HG03066 (cell line): ENCODE measurements at regions not wholly inside any gene's neighbourhood (a gene's known extent, or its start where the extent isn't known, plus 50 kb on each side); places are given as distances from the start of the nearest gene placed in this dataset.
A peak's percentile ranks its signal among the peaks of the same experiment; 100 is the strongest.
"Not testable (repeated sequence)": the region's sequence is repeated elsewhere in the genome, so short reads cannot be mapped to it uniquely, and the experiment has no call there.

Experiments
- ATAC-seq: cut with Tn5 transposase; IDR thresholded peaks from one replicate; pipeline ENCODE4 v1.9.1; 2021; ENCODE audit warnings: low read depth; ENCODE audit not compliant: unreplicated experiment

DNA sequence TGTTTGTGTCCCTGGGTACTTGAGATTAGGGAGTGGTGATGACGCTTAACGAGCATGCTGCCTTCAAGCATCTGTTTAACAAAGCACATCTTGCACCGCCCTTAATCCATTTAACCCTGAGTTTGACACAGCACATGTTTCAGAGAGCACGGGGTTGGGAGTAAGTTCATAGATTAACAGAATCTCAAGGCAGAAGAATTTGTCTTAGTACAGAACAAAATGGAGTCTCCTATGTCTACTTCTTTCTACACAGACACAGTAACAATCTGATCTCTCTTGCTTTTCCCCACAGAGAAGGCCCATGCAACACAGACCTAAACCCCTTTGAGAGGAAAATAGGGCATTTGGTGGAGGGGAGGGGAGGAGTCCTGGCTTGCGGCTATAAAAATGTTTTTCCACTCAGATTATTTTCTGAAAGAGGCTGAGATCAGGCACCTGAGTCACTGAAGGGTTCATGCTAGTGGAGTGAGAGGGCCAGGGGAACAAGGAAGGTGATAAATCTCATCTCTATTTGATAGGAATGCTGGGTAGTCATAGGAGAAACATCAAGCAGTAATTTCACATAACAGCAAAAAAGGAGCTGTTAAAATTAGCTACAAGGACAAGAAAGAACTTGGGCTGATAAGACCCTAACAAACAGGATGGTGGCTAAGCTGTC lies 136.9 kb downstream of the OR2B2 start:
- not testable (repeated sequence) for ATAC-seq

DNA sequence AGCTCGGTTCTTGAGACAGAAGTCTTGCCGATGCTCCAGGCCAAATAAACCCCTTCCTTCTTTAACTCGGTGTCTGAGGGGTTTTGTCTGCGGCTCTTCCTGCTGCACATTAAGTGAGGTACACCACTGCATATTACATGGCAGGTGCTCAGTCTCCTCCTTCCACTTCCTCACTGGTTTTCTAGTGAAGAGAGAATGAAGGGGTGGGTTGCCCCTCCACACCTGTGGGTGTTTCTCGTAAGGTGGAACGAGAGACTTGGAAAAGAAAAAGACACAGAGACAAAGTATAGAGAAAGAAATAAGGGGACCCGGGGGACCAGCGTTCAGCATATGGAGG lies 138.0 kb downstream of the OR2B2 start:
- not testable (repeated sequence) for ATAC-seq

DNA sequence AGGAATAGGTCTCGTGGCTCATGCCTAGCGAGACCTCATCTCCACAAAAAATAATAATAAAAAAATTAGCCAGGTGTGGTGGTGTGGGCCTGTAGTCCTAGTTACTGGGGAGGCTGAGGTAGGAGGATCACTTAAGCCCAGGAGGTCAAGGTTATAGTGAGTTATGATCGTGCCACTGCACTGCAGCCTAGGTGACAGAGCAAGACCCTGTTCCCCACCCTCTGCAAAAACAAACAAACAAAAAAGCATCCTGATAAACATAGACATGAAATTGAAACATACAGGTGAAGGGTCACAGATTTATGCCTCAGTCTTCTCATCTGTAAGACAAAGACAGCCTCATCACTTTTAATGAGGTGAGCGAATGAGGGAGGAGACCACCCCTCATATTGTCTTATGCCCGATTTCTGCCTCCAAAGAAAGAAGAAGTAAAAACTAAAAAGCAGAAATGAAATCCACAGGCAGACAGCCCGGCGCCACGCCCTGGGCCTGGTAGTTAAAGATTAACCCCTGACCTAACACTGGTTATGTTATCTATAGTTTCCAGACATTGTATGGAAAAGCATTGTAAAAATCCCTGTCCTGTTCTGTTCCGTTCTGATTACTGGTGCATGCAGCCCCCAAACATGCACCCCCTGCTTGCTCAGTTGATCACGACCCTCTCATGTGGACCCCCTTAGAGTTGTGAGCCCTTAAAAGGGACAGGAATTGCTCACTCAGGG lies 138.5 kb downstream of the OR2B2 start:
- not testable (repeated sequence) for ATAC-seq

DNA sequence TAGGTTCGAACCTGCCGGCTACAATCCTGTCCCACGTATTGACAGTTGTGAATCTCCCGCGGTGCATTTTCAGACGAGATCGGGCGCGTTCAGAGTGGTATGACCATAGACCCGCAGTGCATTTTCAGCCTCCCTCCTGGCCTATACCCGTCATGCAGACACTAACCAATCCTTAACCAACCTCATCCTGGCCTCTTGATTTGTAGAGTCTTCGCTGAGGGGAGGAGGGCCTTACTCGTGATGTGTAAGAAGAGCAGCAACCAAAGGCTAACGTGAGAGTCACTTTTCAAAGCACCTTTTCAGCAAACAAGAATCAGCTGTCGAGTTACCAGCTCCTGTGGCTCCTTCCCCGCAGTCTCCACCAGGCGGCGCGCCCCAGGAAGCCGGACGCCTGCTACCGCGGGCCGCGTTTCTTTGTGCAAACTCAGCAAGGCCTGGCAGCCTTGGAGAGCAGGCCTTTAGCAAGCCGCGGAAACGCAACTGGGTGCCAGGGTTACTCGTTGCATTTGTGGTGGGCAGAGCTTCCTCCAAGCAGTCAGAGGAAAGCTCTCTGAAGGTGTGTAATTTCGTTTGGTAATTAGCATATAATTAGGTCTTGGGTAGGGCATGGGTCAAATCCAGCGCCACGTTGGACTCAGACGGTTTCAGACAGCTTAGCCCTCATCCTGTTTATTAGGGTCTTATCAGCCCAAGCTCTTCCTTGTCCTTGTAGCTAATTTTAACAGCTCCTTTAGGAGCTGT lies 139.8 kb downstream of the OR2B2 start:
- ATAC-seq: no peak

DNA sequence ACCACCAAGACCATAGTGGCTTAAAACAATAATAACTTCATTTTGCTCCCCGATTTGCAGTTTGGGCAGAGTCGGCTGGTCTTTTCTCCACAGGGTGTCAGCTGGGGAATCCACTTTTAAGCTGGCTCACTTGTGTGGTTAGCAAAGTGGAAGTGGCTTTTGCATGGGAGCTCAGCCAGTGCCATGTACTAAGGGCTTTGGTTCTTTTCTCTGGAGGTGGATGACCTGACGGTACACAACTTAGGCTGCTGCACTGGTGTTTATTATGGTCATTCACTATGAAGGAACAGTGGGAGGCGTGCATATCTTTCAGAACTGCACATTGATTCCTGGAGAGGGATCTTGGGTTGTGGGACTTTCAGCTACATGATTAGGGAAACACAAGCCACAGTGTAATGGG lies 141.0 kb downstream of the OR2B2 start:
- ATAC-seq: no peak

DNA sequence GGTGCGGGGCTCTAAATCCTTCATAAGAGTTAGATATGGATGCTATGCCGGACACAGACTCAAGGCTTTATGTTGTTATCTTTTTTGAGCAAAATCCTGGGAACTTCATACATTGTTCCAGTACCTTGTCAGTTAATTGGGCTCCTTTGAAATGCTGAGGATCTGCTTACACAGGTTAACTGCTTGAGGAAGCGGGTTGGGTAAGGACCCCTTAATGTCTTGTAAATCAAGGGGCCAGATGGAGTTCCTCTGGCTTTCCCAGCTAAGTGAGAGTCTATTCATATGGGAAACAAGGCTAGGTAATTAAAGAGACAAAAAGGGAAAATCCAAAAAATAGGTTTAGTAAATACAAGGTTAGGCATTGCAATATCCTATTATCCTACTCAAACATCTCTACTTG lies 141.5 kb downstream of the OR2B2 start:
- ATAC-seq: no peak

DNA sequence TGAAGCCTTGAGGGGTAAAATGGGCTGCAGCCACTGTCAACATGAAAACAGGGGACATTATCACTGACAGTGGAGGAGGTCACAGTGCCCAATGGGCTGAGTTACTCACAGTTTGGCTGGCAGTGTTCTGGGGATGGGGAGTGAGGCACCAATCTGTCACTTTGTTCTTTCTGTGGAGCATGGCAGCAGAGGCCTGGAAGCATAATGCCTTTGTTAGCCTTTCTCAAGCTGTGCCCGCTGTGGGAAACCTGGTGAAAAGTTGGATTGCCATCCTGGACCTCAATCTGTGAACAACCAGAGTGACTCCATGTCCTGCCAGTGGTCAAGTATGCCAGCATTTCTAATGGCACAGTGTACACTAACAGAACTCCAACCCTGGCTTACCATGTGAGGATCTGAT lies 143.6 kb downstream of the OR2B2 start:
- no peak for ATAC-seq

DNA sequence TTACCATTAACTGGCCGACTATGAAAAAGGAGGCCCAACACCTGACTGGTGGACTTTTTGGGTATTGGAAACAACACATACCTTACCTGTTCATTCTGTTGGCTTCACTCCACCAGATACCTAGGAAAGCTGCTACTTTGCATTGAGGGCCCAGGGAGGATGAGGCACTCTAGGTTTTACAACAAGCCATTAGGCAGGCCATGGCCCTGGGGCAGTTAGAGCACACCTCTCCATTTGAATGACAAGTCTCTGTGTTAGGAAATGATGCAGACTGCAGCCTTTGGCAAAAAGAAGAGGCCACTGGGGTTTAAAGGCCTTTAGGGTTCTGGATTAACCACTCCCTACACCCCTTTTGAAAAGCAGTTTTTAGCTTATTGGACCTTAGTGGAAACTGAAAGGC lies 144.3 kb downstream of the OR2B2 start:
- ATAC-seq: no peak

DNA sequence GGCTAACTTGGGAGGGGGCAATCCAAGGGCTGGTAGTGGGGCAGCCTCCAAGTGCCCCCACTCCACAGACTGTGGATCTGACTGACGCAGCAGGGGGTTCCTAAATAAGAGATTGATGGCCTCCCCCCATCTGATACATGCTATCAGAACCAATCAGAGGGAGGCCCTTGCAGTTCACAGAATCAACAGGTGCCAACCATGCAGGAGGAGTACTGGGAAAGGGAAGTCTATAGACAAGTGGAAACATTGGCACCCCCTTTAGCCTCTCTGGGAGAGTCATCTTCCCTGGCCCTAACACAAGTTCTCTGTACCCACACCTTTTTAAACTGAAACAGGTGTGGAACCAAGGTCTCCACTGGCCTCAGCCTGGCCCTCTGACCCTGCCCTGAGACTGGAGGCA lies 145.8 kb downstream of the OR2B2 start:
- ATAC-seq: no peak

DNA sequence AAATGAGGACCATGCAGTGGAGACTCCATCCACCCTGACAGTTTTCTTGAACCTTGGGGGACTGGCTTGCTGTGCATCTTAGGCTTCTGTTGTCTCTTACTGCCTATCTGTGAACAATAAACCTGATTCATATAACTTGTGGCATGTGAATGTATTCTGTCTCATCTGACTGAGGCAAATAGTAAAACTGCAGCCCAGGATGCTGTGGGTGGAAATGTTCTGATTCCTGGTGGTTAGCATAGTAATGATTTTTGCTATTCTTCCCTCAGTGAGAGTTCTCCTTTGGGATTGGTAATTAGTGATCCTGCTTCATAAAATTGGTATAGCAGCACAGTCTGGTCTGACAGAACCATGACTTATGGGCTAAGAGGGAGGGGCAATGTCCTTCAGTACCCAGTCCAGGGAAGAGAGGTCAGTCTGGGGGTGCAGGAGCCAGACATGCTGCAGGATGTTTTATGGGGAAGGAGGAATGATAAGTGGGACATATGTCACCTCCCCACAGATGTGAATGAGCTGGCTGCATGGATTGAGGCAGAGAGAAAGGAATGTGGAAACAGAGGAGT lies 147.1 kb downstream of the OR2B2 start:
- no peak for ATAC-seq

DNA sequence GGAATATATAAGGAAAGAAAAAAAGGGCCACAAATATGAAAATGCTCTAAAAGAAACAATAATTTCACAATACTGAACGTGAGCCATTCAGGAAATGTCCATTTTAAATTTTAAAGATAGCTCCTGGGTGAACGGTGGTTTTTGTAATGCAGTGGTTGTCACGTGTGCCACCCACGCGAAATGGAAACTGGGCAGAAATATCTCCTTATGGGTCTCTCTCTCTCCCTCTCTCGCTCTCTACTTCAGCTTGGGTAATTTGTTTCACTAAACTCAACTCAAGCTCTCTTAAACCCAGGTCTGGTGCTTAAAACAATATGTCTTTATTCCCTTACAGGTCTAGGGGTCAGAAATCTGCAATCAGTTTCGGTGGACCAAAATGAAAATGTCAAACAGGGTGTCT lies 150.8 kb downstream of the OR2B2 start:
- ATAC-seq: no peak

DNA sequence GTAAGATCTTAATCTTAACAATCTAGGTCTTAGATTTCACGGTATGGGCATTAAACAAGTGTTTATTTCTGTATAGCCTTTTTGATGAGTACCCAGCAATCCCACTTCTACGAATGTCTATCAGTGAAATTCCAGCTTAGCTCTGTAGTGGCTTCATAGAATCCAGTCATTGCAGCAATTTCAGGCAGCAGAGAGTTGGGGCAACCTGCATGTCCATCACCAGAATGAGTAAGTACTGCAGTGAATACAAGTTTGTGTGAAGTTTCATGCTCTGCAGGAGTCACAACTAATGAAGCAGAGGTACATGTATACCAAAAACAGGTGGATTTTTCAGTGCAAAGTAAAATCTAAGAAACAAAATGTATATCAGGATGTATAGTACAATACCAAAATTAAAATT lies 151.7 kb downstream of the OR2B2 start:
- no peak for ATAC-seq

DNA sequence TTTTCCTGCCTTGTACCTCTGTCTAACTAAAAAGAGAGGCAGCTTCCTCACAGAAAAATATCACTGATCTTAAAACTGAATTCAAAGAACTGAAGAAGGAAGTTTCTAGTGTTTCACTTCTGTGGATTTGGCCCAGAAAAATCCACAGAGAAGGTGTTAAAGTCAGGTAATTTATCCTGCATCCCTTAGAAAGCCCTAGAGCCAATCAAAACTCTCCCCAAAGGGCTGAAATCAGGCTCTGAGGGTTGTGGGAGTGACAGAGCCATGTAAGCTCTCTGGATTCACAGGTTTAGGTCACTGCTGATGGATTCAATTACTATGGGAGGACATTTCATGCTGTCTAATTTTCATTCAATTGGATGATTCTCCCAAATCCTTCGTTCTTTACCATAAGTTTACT lies 152.3 kb downstream of the OR2B2 start:
- no peak for ATAC-seq

DNA sequence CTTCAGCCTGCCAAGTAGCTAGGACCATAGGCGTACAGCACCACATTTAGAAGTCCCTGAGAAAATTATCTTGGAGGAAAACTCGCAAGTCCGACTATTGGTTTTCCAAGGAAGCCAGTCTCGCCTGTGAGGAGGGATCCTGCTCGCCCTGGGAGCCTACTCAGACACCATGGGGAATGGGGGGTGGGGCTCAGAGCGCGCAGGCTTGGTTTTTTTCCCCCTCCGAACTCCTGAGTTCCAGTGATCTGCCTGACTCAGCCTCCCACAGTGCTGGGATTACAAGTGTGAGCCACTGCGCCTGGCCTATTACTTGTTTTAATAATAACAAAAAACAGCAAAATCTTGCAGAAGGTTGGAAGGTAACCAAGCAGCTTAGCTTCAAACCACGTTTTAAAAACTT lies 153.7 kb downstream of the OR2B2 start:
- no peak for ATAC-seq

DNA sequence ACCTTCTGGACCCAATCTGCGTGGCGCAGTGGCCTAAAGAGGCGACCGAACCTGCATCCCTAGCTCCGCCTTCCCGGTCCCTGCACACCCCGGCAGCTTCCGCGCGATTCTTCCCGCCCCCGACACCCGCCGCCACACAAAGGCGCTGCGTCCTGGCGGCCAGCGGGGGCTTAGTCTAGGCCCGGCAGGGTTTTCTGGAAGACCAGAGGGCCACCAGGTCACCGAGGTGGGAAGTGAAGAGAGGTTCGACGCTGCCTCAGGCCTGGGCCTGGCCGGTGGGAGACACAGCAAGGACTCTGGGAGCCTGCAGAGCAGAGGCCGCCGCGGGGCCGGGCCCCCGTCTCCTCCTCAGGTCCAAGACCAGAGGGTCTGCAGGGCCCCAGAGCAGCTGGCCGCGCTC lies 154.9 kb downstream of the OR2B2 start:
- no peak for ATAC-seq

DNA sequence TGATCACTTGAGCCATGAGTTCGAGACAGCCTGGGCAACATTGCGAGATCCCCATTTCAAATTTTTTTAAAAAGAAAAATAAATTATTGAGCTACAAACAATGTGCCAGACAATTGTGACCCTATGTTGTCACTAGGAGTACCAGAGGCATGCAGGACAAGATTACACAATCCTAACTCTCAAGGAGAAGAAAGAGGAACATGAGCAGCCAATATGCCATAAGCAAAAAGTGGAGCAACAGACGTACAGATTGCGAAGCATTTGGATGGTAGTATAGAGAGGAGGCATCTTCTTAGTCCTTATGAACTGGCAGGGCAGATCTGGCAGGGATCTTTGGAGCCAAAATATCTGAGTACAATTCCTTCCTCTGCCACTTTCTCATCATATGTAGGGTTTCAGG lies 156.4 kb downstream of the OR2B2 start:
- ATAC-seq: no peak

DNA sequence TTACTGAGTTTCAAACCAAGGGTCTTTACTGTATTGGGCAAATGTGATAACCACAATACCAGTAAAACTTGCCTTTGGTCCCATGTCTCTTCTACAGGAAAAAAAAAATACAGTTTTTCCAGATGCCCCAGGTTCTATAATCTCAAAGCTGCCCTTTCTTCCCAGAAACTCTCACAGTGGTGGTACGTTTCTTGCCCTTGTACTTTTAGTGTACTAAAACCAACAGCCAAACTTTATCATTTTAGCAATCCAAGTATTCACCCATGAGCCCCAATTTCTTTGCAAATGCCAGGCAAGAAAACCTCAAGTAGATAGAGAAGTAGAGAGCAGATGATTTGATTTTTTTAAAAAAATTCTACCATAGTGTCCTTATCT lies 157.8 kb downstream of the OR2B2 start:
- no peak for ATAC-seq

DNA sequence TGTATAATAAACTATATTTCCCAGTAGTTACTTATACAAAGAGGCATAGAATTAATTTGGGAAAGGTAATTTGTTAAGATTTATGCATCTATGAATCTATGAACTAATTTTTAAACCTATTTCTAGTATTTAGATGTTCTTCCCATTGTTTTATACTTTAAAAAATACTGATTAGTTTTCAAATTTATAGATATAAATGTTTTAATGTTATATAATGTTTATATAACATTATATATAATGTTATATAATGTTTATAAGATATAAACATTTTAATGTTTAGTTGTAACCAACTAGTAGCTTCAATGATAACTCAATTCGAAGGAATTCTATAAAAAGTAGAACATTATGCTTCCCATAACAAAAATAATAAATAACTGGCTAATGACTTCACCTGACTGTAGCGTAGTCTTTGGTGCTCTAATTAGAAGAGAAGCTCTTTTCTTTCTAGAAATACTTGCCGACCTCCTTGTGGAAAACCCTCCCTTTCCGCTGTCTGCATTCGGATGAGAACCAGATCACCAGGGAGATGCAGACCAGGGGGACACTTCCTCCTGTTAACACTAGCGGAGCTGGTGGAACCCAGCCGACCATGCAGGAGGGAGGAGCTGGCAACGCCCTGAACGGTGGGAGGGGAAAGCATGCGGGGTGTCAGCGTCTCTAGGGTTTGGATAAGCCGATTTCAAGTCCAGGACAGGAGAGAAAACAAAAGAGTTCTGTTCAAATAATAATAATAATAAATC lies 158.4 kb downstream of the OR2B2 start:
- ATAC-seq: peak; percentile 57

DNA sequence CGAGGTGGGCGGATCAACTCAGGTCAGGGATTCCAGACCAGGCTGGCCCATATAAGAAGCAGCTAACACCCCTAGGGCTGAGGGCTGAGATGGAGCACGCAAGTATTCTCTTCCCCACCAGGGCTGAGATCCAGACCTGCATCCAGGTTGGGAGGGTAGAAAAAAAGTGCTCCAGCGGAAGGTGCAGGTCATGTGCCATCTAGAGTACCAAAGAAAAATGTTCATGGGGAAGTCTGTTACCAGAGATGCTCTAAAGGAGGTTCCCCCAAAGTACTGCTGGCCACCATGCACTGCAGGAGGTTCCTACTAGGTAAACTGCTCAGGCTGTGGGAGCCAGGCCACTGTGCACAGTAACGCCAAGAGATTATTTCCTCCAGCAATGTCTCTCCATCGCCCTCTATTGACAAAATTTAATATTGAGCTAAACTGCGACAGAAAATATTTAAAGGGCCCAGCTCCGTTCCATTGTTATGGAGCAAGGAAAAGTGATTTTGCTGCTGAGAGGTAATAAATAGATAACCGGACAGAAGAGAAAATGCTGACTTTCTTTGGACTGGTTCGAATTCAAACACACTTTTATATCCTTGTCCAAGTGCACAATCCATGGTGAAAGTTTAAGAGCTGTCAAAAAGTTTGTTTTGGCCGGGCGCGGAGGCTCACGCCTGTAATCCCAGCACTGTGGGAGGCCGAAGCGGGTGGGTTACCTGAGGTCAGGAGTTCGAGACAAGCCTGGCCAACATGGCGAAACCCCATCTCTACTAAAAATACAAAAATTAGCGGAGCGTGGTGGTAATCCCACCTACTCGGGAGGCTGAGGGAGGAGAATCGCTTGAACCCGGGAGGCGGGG lies 159.9 kb downstream of the OR2B2 start:
- ATAC-seq: no peak

DNA sequence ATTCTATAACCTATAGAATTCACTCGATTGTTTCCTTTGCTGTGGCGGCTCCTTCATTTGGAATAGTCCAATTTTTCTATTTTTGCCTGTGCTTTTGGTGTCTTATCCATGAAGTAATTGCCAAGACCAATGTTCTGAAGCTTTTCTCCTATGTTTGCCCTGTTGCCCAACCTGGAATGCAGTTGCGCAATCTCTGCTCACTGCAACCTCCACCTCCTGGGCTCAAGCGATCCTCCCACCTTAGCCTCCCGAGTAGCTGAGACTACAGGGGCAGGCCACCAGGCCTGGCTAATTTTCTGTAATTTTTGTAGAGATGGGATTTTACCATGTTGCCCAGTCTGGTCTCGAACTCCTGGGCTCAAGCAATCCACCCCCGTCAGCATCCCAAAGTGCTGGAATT lies 163.5 kb downstream of the OR2B2 start:
- no peak for ATAC-seq
